ENCODE measurements at regions not wholly inside any gene's neighbourhood (a gene's known extent, or its start where the extent isn't known, plus 50 kb on each side); places are given as distances from the start of the nearest gene placed in this dataset.

GRCh38 chr4:180866933-180867643 is 1376.1 kb upstream of the TENM3 start:
- CTCF ChIA-PET = no interaction called here
- intact Hi-C loops (cut with micrococcal nuclease; ENCODE audit: unreplicated experiment) (no loop called here), in situ Hi-C loops (cut with MboI) (no loop called here)
- no peaks in the 10 kb centered on the region for H3K4me1 ChIP-seq (ENCODE audit: control insufficient read depth, insufficient read depth, low read length)
- no peak overlapping the region for H2AFZ ChIP-seq (ENCODE audit: control insufficient read depth, low read depth, low read length)
- RAD21 ChIA-PET (ENCODE audit: unreplicated experiment) = no interaction called here
- no peak overlapping the region for H3K4me3 ChIP-seq
- H3K9me3 ChIP-seq (replicated peaks; ENCODE audit: control insufficient read depth, insufficient read depth, low read length) = no peaks in the 10 kb centered on the region
- DNase-seq (ENCODE audit: low read depth, low spot score) (no peak), ATAC-seq (no peak), FAIRE-seq (no peak)
- BruUV-seq (replicated peaks) = no TSS peak
- no peak overlapping the region for H3K4me2 ChIP-seq (ENCODE audit: control insufficient read depth, insufficient read depth)
- no peak overlapping the region for H3K27ac ChIP-seq (ENCODE audit: control insufficient read depth, insufficient read depth)
- no peaks in the 10 kb centered on the region for H4K20me1 ChIP-seq (ENCODE audit: control insufficient read depth, insufficient read depth)
- H3K27me3 ChIP-seq (replicated peaks in 1 of 2; ENCODE audit: control insufficient read depth in 2 of 2, insufficient read depth in 2 of 2, low read length in 1 of 2) = no peaks in the 10 kb centered on the region
- no peak overlapping the region for H3K9ac ChIP-seq (ENCODE audit: control insufficient read depth, insufficient read depth, low read length)
- SMC1A ChIA-PET (ENCODE audit: uncharacterized antibody, unreplicated experiment) = no interaction called here
- no peaks in the 10 kb centered on the region for H3K79me2 ChIP-seq (ENCODE audit: control insufficient read depth, insufficient read depth, low read length)
- H3K36me3 ChIP-seq (ENCODE audit: control insufficient read depth in 2 of 2, insufficient read depth in 2 of 2, low read length in 1 of 2) = no peaks in the 10 kb centered on the region
- TF ChIP-seq HDGF (IDR thresholded peaks at IDR 0.05) (no peak), IKZF1 (conservative IDR thresholded peaks at IDR 0.05) (no peak), RFX5 (IDR thresholded peaks at IDR 0.05; ENCODE audit: low read depth, low read length) (no peak), KLF5 (IDR thresholded peaks at IDR 0.05; ENCODE audit: partially characterized antibody) (no peak), SMC3 (IDR thresholded peaks at IDR 0.05; ENCODE audit: borderline replicate concordance, low read length) (no peak), NR2C2 (IDR thresholded peaks at IDR 0.05; ENCODE audit: borderline replicate concordance, control insufficient read depth, insufficient read length, low read depth) (no peak), IKZF2 (IDR thresholded peaks at IDR 0.05) (no peak), EED (IDR thresholded peaks at IDR 0.05; ENCODE audit: low read depth) (no peak)
- WGBS (ENCODE audit: insufficient coverage, insufficient replicate concordance, low lambda C conversion rate, missing lambda C conversion rate) = 43% methylated on average over 16 of the region's 16 CpGs
- POLR2A ChIA-PET = no interaction called here

GRCh38 chr4:180870623-180871022 is 1372.6 kb upstream of the TENM3 start:
- BruUV-seq (replicated peaks) = no TSS peak
- TF ChIP-seq BRCA1 (IDR thresholded peaks at IDR 0.05; ENCODE audit: low read depth, low read length) (no peak), YY1 (IDR thresholded peaks at IDR 0.05; ENCODE audit: low read depth, low read length) (no peak), EED (IDR thresholded peaks at IDR 0.05; ENCODE audit: low read depth) (no peak), CREM (IDR thresholded peaks at IDR 0.05; ENCODE audit: low read depth) (no peak), FOXK2 (IDR thresholded peaks at IDR 0.05) (no peak), ATF7 (IDR thresholded peaks at IDR 0.05; ENCODE audit: low read depth) (no peak), MEF2A (IDR thresholded peaks at IDR 0.05; ENCODE audit: insufficient read depth, low read depth, low read length) (no peak), IRF4 (IDR thresholded peaks at IDR 0.05; ENCODE audit: low read depth, low read length) (no peak), SREBF1 (IDR thresholded peaks at IDR 0.05; ENCODE audit: low read length) (no peak), BMI1 (IDR thresholded peaks at IDR 0.05; ENCODE audit: borderline replicate concordance) (no peak), ZSCAN29 (IDR thresholded peaks at IDR 0.05) (no peak)
- TF ChIP-seq, protein P1, sequence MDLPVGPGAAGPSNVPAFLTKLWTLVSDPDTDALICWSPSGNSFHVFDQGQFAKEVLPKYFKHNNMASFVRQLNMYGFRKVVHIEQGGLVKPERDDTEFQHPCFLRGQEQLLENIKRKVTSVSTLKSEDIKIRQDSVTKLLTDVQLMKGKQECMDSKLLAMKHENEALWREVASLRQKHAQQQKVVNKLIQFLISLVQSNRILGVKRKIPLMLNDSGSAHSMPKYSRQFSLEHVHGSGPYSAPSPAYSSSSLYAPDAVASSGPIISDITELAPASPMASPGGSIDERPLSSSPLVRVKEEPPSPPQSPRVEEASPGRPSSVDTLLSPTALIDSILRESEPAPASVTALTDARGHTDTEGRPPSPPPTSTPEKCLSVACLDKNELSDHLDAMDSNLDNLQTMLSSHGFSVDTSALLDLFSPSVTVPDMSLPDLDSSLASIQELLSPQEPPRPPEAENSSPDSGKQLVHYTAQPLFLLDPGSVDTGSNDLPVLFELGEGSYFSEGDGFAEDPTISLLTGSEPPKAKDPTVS (IDR thresholded peaks at IDR 0.05; ENCODE audit: low read depth, low read length) = no peak

More at GRCh38 chr4:180870623-180871022, 1372.6 kb upstream of the TENM3 start:
- Histone ChIP-seq H3K79me2 (ENCODE audit: control insufficient read depth, insufficient read depth, low read length) (no peaks in the 10 kb centered on the region), H3K27ac (ENCODE audit: control insufficient read depth, insufficient read depth) (no peak overlapping the region), H3K4me2 (ENCODE audit: control insufficient read depth, insufficient read depth) (no peak overlapping the region), H4K20me1 (ENCODE audit: control insufficient read depth, insufficient read depth) (no peaks in the 10 kb centered on the region), H3K27me3 (replicated peaks in 1 of 2; ENCODE audit: control insufficient read depth in 2 of 2, insufficient read depth in 2 of 2, low read length in 1 of 2) (no peaks in the 10 kb centered on the region), H3K9ac (ENCODE audit: control insufficient read depth, insufficient read depth, low read length) (no peak overlapping the region), H3K36me3 (ENCODE audit: control insufficient read depth in 2 of 2, insufficient read depth in 2 of 2, low read length in 1 of 2) (no peaks in the 10 kb centered on the region), H3K4me1 (ENCODE audit: control insufficient read depth, insufficient read depth, low read length) (no peaks in the 10 kb centered on the region), H3K9me3 (replicated peaks; ENCODE audit: control insufficient read depth, insufficient read depth, low read length) (no peaks in the 10 kb centered on the region), H2AFZ (ENCODE audit: control insufficient read depth, low read depth, low read length) (no peak overlapping the region), H3K4me3 (no peak overlapping the region)
- intact Hi-C loops (cut with micrococcal nuclease; ENCODE audit: unreplicated experiment) = no loop called here
- DNase-seq (ENCODE audit: low read depth, low spot score) (no peak), ATAC-seq (no peak), FAIRE-seq (no peak)
- ChIA-PET RAD21 (ENCODE audit: unreplicated experiment) (no interaction called here), CTCF (no interaction called here), SMC1A (ENCODE audit: uncharacterized antibody, unreplicated experiment) (no interaction called here), POLR2A (no interaction called here)
- 26% methylated on average over 2 of the region's 2 CpGs for WGBS (ENCODE audit: insufficient coverage, insufficient replicate concordance, low lambda C conversion rate, missing lambda C conversion rate)
- in situ Hi-C loops (cut with MboI) = no loop called here

All from GM12878 (cell line).